SJCRH30 (cell line): ENCODE measurements at regions not wholly inside any gene's neighbourhood (a gene's known extent, or its start where the extent isn't known, plus 50 kb on each side); places are given as distances from the start of the nearest gene placed in this dataset.

ENCODE experiments used
- DNase-seq, 2 experiments: peaks; one replicate each; pipeline ENCODE4 v3.0.0-alpha.2; 2015 to 2020
- H3K27ac ChIP-seq: fragments of 250-450 bp; sonication (Bioruptor Pico); 2 replicates; pipeline ENCODE4 v1.5.1; 2020; ENCODE audit warnings: mild to moderate bottlenecking, moderate library complexity
- H3K27me3 ChIP-seq: fragments of 250-450 bp; sonication (Bioruptor Pico); 2 replicates; pipeline ENCODE4 v1.5.1; 2020; ENCODE audit warnings: mild to moderate bottlenecking, moderate library complexity
- H3K36me3 ChIP-seq: fragments of 250-450 bp; sonication (Bioruptor Pico); 2 replicates; pipeline ENCODE4 v1.5.1; 2020; ENCODE audit warnings: mild to moderate bottlenecking, moderate library complexity
- H3K4me1 ChIP-seq: fragments of 250-450 bp; sonication (Bioruptor Pico); 2 replicates; pipeline ENCODE4 v1.5.1; 2020; ENCODE audit warnings: mild to moderate bottlenecking, moderate library complexity
- H3K4me3 ChIP-seq: fragments of 250-450 bp; sonication (Bioruptor Pico); 2 replicates; pipeline ENCODE4 v1.5.1; 2020; ENCODE audit warnings: mild to moderate bottlenecking, moderate library complexity
- H3K9me3 ChIP-seq: fragments of 250-450 bp; sonication (Bioruptor Pico); replicated peaks from 2 replicates; pipeline ENCODE4 v1.5.1; 2020; ENCODE audit warnings: mild to moderate bottlenecking, moderate library complexity

GRCh38 chr22:47382164-47382890 lies 619.9 kb downstream of the TBC1D22A start:
- H3K4me1 ChIP-seq, result no peaks in the 10 kb centered on the region

GRCh38 chr22:47381240-47381639 lies 618.8 kb downstream of the TBC1D22A start:
- Histone ChIP-seq H3K27ac (no peak overlapping the region), H3K27me3 (no peaks in the 10 kb centered on the region), H3K4me1 (no peaks in the 10 kb centered on the region), H3K36me3 (no peaks in the 10 kb centered on the region), H3K9me3 (no peaks in the 10 kb centered on the region), H3K4me3 (no peak overlapping the region)
- DNase-seq, result no peak

More at GRCh38 chr22:47382164-47382890, 619.9 kb downstream of the TBC1D22A start:
- no peaks in the 10 kb centered on the region for H3K36me3 ChIP-seq
- no peak overlapping the region for H3K27ac ChIP-seq
- H3K27me3 ChIP-seq, result no peaks in the 10 kb centered on the region
- no peak for DNase-seq
- no peak overlapping the region for H3K4me3 ChIP-seq
- no peaks in the 10 kb centered on the region for H3K9me3 ChIP-seq

GRCh38 chr22:47380692-47381091 lies 618.2 kb downstream of the TBC1D22A start:
- Histone ChIP-seq H3K4me3 (no peak overlapping the region), H3K9me3 (no peaks in the 10 kb centered on the region), H3K36me3 (no peaks in the 10 kb centered on the region), H3K4me1 (no peaks in the 10 kb centered on the region), H3K27me3 (no peaks in the 10 kb centered on the region), H3K27ac (no peak overlapping the region)
- DNase-seq, result no peak

- Histone ChIP-seq H3K4me3 (no peak overlapping the region), H3K9me3 (no peaks in the 10 kb centered on the region), H3K27me3 (no peaks in the 10 kb centered on the region), H3K27ac (no peak overlapping the region), H3K36me3 (no peaks in the 10 kb centered on the region), H3K4me1 (no peaks in the 10 kb centered on the region)
- no peak for DNase-seq
These were observed 616.6 kb downstream of the TBC1D22A start for GRCh38 chr22:47379037-47379436.

- Histone ChIP-seq H3K4me3 (no peak overlapping the region), H3K4me1 (no peaks in the 10 kb centered on the region), H3K27me3 (no peaks in the 10 kb centered on the region), H3K36me3 (no peaks in the 10 kb centered on the region), H3K27ac (no peak overlapping the region), H3K9me3 (no peaks in the 10 kb centered on the region)
- no peak for DNase-seq
These were observed 615.6 kb downstream of the TBC1D22A start for GRCh38 chr22:47377926-47378560.

- Histone ChIP-seq H3K36me3 (no peaks in the 10 kb centered on the region), H3K27ac (no peak overlapping the region), H3K9me3 (no peaks in the 10 kb centered on the region), H3K4me3 (no peak overlapping the region), H3K4me1 (no peaks in the 10 kb centered on the region), H3K27me3 (no peaks in the 10 kb centered on the region)
- DNase-seq, result no peak
These were observed 614.6 kb downstream of the TBC1D22A start for GRCh38 chr22:47376901-47377505.

GRCh38 chr22:47376322-47376700 lies 613.9 kb downstream of the TBC1D22A start:
- Histone ChIP-seq H3K9me3 (no peaks in the 10 kb centered on the region), H3K27me3 (no peaks in the 10 kb centered on the region), H3K27ac (no peak overlapping the region), H3K4me1 (no peaks in the 10 kb centered on the region), H3K4me3 (no peak overlapping the region), H3K36me3 (no peaks in the 10 kb centered on the region)
- DNase-seq, result no peak

GRCh38 chr22:47375621-47376321 lies 613.3 kb downstream of the TBC1D22A start:
- Histone ChIP-seq H3K27ac (no peak overlapping the region), H3K4me3 (no peak overlapping the region), H3K9me3 (no peaks in the 10 kb centered on the region), H3K27me3 (no peaks in the 10 kb centered on the region), H3K36me3 (no peaks in the 10 kb centered on the region), H3K4me1 (no peaks in the 10 kb centered on the region)
- no peak for DNase-seq

- Histone ChIP-seq H3K36me3 (no peaks in the 10 kb centered on the region), H3K4me1 (no peaks in the 10 kb centered on the region), H3K27ac (no peak overlapping the region), H3K27me3 (no peaks in the 10 kb centered on the region), H3K4me3 (no peak overlapping the region), H3K9me3 (no peaks in the 10 kb centered on the region)
- no peak for DNase-seq
These were observed 612.6 kb downstream of the TBC1D22A start for GRCh38 chr22:47374901-47375575.

- no peaks in the 10 kb centered on the region for H3K36me3 ChIP-seq
- H3K9me3 ChIP-seq, result no peaks in the 10 kb centered on the region
- H3K4me1 ChIP-seq, result no peaks in the 10 kb centered on the region
- DNase-seq, result no peak
- H3K4me3 ChIP-seq, result no peak overlapping the region
- no peaks in the 10 kb centered on the region for H3K27me3 ChIP-seq
- no peak overlapping the region for H3K27ac ChIP-seq
These were observed 611.9 kb downstream of the TBC1D22A start for GRCh38 chr22:47374273-47374771.

- no peak overlapping the region for H3K27ac ChIP-seq
- H3K9me3 ChIP-seq, result no peaks in the 10 kb centered on the region
- H3K27me3 ChIP-seq, result no peaks in the 10 kb centered on the region
- no peaks in the 10 kb centered on the region for H3K36me3 ChIP-seq
- H3K4me1 ChIP-seq, result no peaks in the 10 kb centered on the region
- H3K4me3 ChIP-seq, result no peak overlapping the region
- no peak for DNase-seq
These were observed 611.3 kb downstream of the TBC1D22A start for GRCh38 chr22:47373648-47374272.

- Histone ChIP-seq H3K36me3 (no peaks in the 10 kb centered on the region), H3K27ac (no peak overlapping the region), H3K4me1 (no peaks in the 10 kb centered on the region), H3K27me3 (no peaks in the 10 kb centered on the region), H3K4me3 (no peak overlapping the region), H3K9me3 (no peaks in the 10 kb centered on the region)
- no peak for DNase-seq
These were observed 610.3 kb downstream of the TBC1D22A start for GRCh38 chr22:47372596-47373385.

- H3K4me3 ChIP-seq, result no peak overlapping the region
- no peaks in the 10 kb centered on the region for H3K9me3 ChIP-seq
- H3K27me3 ChIP-seq, result no peaks in the 10 kb centered on the region
- no peaks in the 10 kb centered on the region for H3K36me3 ChIP-seq
- no peak for DNase-seq
- no peak overlapping the region for H3K27ac ChIP-seq
- no peaks in the 10 kb centered on the region for H3K4me1 ChIP-seq
These were observed 609.7 kb downstream of the TBC1D22A start for GRCh38 chr22:47372111-47372581.
